HL-60 (cell line): ENCODE measurements at regions not wholly inside any gene's neighbourhood (a gene's known extent, or its start where the extent isn't known, plus 50 kb on each side); places are given as distances from the start of the nearest gene placed in this dataset.

Experiments
- GABPA ChIP-seq: IDR thresholded peaks from 2 replicates; pipeline ENCODE4 v1.6.1; 2012; ENCODE audit warnings: low read depth
- POLR2AphosphoS5 ChIP-seq: IDR thresholded peaks from 2 replicates; pipeline ENCODE4 v1.6.1; 2012; ENCODE audit warnings: low read depth
- SPI1 ChIP-seq: IDR thresholded peaks from 2 replicates; pipeline ENCODE4 v1.6.1; 2012; ENCODE audit warnings: low read depth, mild to moderate bottlenecking, borderline replicate concordance
- TF ChIP-seq, protein P1 (sequence below): IDR thresholded peaks from one replicate; pipeline ENCODE4 v1.5.1; 2011; ENCODE audit warnings: low read length, control low read depth, inconsistent platforms; ENCODE audit not compliant: insufficient read depth
- TF ChIP-seq, protein P2 (sequence below): IDR thresholded peaks from 2 replicates; pipeline ENCODE4 v1.6.1; 2012; ENCODE audit warnings: low read depth; ENCODE audit not compliant: insufficient replicate concordance

DNA sequence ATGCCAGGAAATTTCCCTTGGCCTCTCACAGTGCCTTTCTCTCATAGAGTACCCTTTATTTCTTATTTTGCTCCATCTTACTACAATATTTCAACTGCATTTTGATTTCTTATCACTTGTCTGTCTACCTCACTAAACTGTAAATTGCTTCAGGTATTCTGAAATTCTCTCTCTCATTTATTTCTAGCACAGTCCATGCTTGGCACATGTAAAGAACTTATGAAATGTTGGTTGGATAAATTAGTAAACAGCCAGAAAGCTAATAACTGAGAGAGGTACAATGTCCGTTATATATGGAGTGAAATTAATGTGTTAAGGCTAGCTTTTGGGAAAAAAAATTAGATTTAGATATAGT is 138.3 kb upstream of the RFC3 start:
- TF ChIP-seq, protein P1, sequence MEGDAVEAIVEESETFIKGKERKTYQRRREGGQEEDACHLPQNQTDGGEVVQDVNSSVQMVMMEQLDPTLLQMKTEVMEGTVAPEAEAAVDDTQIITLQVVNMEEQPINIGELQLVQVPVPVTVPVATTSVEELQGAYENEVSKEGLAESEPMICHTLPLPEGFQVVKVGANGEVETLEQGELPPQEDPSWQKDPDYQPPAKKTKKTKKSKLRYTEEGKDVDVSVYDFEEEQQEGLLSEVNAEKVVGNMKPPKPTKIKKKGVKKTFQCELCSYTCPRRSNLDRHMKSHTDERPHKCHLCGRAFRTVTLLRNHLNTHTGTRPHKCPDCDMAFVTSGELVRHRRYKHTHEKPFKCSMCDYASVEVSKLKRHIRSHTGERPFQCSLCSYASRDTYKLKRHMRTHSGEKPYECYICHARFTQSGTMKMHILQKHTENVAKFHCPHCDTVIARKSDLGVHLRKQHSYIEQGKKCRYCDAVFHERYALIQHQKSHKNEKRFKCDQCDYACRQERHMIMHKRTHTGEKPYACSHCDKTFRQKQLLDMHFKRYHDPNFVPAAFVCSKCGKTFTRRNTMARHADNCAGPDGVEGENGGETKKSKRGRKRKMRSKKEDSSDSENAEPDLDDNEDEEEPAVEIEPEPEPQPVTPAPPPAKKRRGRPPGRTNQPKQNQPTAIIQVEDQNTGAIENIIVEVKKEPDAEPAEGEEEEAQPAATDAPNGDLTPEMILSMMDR = no peak
- TF ChIP-seq POLR2AphosphoS5 (no peak), SPI1 (no peak), GABPA (no peak)
- TF ChIP-seq, protein P2, sequence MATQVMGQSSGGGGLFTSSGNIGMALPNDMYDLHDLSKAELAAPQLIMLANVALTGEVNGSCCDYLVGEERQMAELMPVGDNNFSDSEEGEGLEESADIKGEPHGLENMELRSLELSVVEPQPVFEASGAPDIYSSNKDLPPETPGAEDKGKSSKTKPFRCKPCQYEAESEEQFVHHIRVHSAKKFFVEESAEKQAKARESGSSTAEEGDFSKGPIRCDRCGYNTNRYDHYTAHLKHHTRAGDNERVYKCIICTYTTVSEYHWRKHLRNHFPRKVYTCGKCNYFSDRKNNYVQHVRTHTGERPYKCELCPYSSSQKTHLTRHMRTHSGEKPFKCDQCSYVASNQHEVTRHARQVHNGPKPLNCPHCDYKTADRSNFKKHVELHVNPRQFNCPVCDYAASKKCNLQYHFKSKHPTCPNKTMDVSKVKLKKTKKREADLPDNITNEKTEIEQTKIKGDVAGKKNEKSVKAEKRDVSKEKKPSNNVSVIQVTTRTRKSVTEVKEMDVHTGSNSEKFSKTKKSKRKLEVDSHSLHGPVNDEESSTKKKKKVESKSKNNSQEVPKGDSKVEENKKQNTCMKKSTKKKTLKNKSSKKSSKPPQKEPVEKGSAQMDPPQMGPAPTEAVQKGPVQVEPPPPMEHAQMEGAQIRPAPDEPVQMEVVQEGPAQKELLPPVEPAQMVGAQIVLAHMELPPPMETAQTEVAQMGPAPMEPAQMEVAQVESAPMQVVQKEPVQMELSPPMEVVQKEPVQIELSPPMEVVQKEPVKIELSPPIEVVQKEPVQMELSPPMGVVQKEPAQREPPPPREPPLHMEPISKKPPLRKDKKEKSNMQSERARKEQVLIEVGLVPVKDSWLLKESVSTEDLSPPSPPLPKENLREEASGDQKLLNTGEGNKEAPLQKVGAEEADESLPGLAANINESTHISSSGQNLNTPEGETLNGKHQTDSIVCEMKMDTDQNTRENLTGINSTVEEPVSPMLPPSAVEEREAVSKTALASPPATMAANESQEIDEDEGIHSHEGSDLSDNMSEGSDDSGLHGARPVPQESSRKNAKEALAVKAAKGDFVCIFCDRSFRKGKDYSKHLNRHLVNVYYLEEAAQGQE = no peak
